GM10266 (cell line): ENCODE measurements at regions not wholly inside any gene's neighbourhood (a gene's known extent, or its start where the extent isn't known, plus 50 kb on each side); places are given as distances from the start of the nearest gene placed in this dataset.

Source experiments
- DNase-seq: peaks from one replicate; pipeline ENCODE4 v3.0.0; 2012; ENCODE audit errors: extremely low spot score
- TF ChIP-seq, protein P1 (sequence below): IDR thresholded peaks from 2 replicates; pipeline ENCODE4 v1.5.1; 2012; ENCODE audit warnings: mild to moderate bottlenecking, low read depth; ENCODE audit not compliant: control insufficient read depth, insufficient read depth; ENCODE audit errors: missing control alignments

DNA sequence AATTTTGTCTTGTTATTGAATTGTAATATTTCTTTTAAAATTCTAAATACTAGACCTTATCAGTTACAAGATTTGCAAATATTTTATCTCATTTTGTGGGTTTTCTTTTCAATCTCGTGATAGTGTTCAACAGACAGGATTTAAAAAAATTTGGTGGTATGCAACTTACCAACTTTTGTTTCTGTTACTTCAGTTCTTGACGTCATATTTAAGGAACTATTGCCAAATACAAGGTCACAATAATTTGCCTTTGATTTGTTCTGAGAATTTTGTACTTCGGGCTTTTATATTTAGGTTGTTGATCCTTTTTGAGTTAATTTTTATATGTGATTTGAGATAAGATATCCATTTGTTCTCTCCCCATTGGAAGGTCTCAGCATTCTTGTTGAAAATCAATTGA is 876.6 kb downstream of the DCDC2C start:
- no peak for DNase-seq
- TF ChIP-seq, protein P1, sequence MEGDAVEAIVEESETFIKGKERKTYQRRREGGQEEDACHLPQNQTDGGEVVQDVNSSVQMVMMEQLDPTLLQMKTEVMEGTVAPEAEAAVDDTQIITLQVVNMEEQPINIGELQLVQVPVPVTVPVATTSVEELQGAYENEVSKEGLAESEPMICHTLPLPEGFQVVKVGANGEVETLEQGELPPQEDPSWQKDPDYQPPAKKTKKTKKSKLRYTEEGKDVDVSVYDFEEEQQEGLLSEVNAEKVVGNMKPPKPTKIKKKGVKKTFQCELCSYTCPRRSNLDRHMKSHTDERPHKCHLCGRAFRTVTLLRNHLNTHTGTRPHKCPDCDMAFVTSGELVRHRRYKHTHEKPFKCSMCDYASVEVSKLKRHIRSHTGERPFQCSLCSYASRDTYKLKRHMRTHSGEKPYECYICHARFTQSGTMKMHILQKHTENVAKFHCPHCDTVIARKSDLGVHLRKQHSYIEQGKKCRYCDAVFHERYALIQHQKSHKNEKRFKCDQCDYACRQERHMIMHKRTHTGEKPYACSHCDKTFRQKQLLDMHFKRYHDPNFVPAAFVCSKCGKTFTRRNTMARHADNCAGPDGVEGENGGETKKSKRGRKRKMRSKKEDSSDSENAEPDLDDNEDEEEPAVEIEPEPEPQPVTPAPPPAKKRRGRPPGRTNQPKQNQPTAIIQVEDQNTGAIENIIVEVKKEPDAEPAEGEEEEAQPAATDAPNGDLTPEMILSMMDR, result no peak

DNA sequence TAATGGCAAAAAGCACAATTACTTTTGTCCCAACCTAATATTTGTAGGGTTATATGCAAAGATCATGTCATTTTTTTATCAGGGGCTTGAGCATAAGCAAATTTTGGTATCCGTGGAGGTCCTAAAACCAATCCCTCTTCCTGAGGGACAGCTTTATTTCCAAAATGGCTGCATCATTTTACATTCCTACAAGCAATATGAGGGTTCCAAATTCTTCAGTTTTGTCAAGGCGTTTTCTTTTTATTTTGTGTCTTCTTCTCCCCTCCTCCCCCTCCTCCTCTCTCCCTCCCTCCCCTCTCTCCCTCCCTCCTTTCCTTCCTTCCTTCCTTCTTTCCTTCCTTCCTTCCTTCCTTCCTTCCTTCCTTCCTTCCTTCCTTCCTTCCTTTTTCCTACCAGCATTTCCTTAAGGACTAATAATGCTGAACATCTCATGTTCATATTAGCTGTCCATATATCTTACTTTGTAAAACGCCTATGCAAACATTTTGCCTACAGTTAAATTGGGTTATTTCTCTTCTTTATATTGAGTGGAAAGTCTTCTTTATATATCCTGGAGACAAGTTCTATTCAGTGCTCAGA is 881.8 kb downstream of the DCDC2C start:
- TF ChIP-seq, protein P1, result no peak
- DNase-seq, result no peak

DNA sequence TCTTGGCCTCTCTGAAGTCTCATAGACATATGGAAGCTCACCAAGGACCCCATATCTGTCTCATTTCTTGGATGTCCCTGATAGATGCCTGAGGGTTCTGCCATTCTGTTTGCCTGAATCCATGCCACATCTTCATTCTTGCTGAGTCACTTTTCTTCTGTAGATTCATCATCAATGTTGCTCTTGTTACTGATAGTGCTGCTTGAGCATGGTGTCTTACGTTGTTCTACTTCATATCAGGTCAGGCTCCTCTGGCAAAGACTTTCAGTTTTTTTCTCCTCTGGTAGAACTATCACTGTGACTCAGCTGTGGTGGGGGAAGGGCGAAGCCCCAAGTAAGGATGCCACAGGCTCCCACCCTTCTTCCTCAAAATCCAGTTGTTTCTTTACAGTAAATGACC is 885.2 kb downstream of the DCDC2C start:
- TF ChIP-seq, protein P1, result no peak
- DNase-seq, result no peak

DNA sequence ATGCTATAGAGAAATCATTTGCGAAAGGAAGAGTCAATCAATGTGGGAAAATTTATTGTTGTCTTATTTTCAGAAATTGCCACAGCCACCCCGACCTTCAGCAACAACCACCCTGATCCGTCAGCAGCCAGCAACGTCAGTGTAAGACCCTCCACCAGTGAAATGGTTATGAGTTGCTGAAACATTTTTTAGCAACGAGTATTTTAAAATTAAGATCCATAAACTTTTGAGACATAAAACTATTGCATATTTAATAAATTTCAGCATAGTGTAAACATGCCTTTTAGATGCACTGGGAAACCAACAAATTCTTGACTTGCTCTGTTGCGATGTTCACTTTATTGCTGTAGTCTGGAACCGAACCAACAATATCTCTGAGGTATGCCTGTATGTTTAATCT is 887.9 kb downstream of the DCDC2C start:
- TF ChIP-seq, protein P1, result no peak
- no peak for DNase-seq

DNA sequence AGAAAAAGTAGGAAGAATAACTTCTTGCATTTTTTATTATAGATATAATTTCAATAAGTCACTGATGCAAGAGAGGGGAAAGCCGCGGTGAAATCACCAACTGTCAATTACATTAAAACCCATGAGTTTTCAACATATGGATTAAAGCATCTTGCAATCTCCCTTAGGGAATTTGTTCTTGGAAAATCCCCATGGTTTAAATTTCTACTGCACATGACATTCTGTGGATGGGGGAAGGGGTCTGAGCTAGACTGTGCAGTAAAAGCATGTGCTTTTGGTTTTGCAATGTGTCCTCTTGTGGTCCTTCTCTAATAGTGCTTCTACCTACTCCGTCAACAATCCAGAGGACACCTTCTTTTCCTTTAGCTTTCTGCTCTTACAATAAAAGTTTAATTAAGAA is 894.0 kb downstream of the DCDC2C start:
- no peak for DNase-seq
- TF ChIP-seq, protein P1, result no peak

DNA sequence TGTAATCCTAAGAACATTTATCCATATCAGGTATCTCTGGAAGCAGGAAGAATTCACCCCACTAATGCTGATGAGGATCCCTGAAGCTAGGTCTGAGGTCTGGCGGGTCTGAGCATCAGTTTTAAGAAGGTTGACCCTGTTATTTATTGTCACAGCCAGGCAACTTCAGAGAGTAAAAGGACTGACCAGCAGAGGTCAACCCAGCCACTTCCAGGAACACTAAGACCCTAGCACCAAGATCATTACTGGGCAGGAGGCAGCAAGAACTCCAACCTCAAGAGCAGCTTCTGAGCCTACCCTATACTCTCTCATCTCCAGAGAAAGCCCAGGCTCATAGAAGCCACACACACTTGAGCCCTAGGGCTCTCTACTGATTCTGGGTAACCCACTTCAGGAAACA is 901.4 kb downstream of the DCDC2C start:
- TF ChIP-seq, protein P1, result no peak
- no peak for DNase-seq

DNA sequence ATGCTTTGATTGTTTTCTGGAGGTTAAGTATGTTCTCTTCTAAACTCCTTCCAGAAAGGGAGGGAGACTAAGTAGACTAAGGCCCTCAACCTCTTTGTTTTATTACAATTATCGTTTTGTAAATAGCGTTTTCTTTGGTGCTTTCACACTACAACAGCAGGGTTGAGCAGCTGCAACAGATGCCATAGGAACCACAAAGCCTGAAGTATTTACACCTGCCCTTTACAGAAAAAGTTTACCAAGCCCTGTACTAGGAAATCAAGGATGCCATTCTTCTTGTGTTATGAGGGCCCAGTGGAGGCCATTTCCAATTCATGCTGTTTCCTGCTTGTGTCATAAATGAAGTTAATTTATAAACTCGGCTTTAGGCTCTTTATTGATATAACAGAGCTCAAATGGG is 914.8 kb downstream of the DCDC2C start:
- no peak for DNase-seq
- TF ChIP-seq, protein P1, result no peak
